VCaP (cell line): ENCODE measurements at regions not wholly inside any gene's neighbourhood (a gene's known extent, or its start where the extent isn't known, plus 50 kb on each side); places are given as distances from the start of the nearest gene placed in this dataset.

ENCODE experiments used
- H3K27ac ChIP-seq: fragments of 450-650 bp; 2 replicates; pipeline ENCODE4 v1.5.1; 2017
- CTCF ChIP-seq: fragments of 450-650 bp; conservative IDR thresholded peaks from 2 replicates; pipeline ENCODE4 v1.5.1; 2017; ENCODE audit warnings: mild to moderate bottlenecking, moderate library complexity

- no peak overlapping the region for H3K27ac ChIP-seq
- TF ChIP-seq CTCF, result no peak
These were observed 76.9 kb upstream of the HIF1A start for GRCh38 chr14:61618448-61618847.

- TF ChIP-seq CTCF, result no peak
- H3K27ac ChIP-seq, result no peak overlapping the region
These were observed 75.8 kb upstream of the HIF1A start for GRCh38 chr14:61619494-61619893.

- TF ChIP-seq CTCF, result no peak
These were observed 75.0 kb upstream of the HIF1A start for GRCh38 chr14:61620130-61620946.

GRCh38 chr14:61621444-61621843, 73.9 kb upstream of the HIF1A start:
- no peak for TF ChIP-seq CTCF
- H3K27ac ChIP-seq, result no peak overlapping the region

More at GRCh38 chr14:61620130-61620946, 75.0 kb upstream of the HIF1A start:
- no peak overlapping the region for H3K27ac ChIP-seq

GRCh38 chr14:61622051-61622450, 73.3 kb upstream of the HIF1A start:
- no peak overlapping the region for H3K27ac ChIP-seq
- no peak for TF ChIP-seq CTCF

- no peak for TF ChIP-seq CTCF
- no peak overlapping the region for H3K27ac ChIP-seq
These were observed 71.4 kb upstream of the HIF1A start for GRCh38 chr14:61623927-61624326.

GRCh38 chr14:61625165-61625564, 70.1 kb upstream of the HIF1A start:
- no peak for TF ChIP-seq CTCF
- H3K27ac ChIP-seq, result no peak overlapping the region
